HG03457 (cell line): ENCODE measurements at regions not wholly inside any gene's neighbourhood (a gene's known extent, or its start where the extent isn't known, plus 50 kb on each side); places are given as distances from the start of the nearest gene placed in this dataset.

ENCODE experiments used
- ATAC-seq: cut with Tn5 transposase; IDR thresholded peaks from one replicate; pipeline ENCODE4 v1.9.1; 2021; ENCODE audit warnings: moderate number of reproducible peaks; ENCODE audit not compliant: unreplicated experiment

DNA sequence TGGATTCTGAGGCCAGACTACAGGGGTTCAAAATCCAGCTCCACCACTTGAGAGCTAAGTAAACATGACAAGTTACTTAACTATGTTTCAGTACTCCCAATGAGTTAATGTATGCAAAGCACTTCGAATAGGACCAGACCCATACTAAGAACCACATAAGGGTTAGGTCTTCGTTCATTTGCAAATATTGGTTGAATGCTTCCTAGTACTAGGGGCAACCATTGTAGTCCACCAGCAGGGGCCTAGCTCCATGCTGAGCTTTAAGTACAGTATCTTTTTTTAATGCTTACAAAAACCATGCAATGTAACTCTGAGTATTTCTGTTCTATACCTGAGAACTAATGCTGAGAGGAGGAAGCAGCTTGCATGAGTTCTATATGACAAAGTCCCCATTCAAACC, 80.4 kb upstream of the PDE1C start:
- no peak for ATAC-seq

DNA sequence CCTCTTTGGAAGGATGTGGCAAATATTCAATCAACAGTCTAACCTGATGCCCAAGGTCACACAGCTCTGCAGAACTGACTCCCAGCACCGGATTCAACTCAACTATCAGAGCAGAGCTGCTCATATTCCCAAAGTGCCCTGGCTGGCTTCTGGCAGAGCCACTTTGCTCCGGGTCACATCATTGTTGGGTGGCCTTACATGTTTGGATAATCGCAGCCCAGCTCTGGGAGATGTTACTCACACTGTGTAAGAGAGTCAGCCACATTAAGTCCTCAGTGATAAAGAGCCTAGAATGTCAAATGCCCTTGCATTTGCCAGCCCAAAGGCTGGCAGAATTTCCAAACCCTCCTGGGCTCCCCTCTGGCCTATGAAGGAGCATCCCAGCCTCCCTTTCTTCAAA, 79.8 kb upstream of the PDE1C start:
- no peak for ATAC-seq

DNA sequence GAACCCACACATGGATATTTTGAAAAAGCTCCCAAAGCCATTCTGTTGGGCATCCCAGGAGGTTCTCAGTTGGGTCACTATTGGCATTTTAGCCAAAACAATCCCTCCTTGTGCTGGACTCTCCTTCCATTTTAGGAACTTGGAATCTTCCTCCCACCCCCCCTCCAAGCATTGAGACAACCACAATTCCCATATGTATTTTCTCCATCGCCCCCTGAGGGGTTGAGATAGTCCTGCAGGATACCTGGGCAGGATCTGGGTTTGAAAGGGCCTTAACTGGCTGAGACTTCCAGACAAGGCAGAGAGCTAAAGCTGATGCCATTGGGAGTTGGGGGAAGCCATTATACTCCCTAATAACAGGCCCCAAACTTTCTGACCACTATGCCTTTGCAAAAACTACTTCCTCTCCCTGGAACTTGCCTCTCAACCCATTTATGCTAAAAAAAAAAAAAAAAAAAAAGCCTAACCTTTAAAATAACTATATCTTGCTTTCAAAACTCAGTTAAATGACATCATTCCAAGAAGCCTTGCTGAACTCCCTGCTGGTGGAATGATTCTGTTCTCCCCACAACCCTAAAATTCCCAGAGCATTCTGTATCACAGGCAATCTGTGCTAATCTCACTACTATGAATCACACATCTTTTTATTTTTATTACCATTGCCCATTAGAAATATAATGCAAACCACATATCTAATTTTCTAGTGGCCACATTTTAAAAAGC, 77.5 kb upstream of the PDE1C start:
- ATAC-seq: no peak

DNA sequence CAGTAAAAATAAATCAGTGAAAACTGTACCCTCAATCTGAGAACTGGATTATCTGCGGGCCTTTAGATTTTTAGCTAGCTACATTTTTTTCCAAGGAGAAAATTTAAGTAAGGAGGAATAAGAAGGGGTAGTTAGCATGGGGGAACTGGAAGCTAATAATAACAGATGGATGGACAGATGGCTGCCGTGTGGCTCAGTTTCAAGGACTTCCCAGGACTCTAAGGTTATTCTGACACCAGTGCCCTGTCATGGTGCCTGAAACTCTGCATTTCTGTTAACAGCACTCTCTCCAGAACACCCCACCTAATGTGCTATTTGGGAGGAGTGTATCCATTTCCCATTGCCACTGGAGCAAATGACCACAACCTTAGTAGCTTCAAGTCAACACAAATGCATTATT, 75.7 kb upstream of the PDE1C start:
- no peak for ATAC-seq

DNA sequence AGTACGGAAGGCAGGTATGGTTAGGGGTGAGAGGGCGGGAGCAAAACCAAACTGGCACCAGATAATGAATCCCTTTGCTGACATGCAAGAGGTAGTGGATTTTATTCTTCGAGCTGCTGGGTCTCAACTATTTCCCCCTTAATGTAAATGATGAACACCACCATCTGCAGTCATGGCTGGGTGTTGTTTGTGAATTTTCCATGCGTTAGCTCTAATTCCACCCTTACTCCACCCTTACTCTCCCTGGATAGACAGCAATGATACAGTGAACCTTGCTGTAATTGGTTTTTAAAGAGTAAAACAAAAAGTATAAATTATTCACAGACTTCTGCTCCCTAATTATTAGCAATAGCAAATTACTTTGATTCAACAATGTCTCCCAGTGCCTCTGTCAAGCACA, 74.5 kb upstream of the PDE1C start:
- no peak for ATAC-seq

DNA sequence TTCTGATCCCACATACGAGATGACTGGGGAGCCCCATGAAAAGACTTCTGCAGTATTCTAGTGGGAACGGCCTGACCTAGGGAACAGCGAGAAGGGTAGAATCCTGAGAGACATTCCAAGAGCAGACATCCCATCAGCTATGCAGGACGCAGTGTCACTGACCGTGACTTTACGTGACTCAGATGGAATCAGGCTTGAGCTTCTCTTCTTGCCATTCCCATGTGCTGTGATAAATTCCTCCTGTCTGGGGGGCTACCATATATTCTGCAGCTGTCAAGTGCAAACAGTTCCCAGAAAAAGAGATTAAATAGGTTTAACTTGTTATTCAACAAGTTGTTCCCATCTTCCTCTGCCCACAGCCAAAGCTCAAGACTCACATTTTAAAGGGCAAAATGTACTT, 73.1 kb upstream of the PDE1C start:
- ATAC-seq: no peak

DNA sequence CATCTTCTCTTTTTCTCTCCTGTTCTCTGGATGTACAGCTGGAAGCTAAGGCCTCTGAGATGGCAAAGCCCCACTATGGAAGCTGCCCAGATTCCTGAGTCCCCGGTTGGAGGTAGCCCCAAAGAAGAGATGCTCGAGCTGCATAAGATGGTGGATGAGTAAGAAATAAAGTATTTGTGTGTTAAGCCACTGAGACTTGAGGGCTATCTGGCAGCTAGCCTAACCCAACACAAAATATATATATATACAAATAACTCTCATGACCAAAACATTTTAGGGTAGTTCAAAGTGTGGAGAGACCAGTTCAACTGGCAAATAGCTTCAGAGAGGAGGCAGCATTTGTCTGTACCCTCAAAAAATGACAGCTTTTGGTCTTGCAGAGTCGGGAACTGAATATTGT, 72.4 kb upstream of the PDE1C start:
- ATAC-seq: no peak

DNA sequence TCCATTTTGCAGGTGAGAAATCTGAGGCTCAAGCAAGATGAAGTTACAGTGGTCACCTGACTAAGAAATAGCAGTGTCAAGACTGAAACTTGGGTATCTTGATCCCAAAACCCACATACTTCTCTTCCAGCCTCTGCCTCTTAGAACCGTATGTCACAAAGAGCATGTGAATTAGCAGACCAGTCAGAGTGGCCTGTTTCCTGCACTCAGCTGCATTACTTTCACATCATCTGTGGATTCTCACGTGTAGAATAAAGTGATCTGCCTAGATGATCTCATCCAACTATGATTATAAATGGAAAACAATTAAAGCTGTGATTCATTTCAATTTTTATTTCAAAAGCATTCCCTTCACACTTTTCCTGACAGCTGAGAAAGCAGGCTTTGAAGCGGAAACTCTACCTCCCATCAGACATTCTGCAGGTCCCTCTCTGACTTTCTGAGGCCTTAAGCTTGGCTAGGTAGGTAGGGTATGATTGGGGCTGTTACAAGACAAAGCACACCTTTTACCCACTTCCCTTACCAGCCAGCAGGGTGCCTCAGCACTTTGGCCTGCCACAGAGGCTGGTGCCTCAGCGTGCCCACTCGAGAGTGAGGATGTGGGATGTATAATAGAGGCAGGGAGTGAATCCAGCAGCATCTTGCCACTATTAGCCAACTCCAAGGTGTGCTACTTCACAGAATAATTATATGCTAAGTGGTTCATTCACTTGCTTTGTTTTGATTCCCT, 70.2 kb upstream of the PDE1C start:
- no peak for ATAC-seq

DNA sequence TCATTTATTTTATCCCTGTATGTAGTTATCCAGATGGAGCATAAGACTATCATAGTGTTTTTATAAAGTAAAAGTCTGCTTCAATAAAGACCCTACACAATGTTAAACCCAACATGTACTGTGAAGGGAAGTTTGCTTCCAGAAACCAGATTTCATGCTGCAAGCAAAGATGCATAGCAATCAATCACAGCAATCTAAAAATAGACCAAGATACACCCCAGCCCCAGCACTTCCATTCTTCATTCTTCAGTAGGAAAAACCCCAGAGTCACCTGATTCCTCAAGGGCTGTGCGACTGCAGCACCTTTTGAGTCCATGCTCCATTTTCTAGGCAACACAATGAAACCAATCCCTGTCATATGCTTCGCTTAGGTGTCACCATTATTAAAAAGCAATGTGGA, 66.9 kb upstream of the PDE1C start:
- ATAC-seq: no peak

DNA sequence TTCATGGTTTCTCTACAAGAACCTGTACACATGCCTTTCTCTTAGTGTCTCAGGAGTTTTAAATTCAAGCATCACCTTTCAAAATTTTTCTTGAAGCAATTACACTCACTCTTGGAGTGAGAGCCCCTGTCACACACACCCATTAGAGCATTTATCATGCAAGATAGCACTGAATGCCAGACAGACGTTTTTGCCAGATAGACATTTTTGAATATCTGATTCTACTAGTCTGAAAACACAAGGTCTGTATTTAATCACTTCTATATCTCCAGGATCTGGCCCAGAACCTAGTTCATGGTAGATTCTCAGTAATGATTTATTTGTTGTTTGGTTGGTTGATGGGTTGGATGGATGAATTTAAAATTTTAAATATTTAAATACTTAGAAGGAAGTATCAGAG, 60.9 kb upstream of the PDE1C start:
- ATAC-seq: no peak

DNA sequence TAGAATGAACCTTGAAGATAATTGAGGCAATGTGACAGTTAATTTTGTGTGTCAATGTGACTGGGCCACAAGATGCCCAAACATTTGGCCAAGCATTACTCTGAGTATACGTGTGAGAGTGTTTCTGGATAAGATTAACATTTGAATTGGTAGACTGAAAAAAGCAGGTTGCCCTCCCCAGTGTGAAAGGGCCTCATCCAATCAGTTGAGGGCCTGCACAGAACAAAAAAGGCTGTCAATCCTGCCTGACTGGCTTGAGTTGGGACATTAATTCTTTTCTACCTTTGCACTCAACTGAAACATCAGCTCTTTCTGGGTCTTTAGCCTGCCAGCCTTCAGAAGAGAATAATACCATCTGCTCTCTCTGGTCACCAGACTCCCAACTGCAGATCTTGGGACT, 56.6 kb upstream of the PDE1C start:
- ATAC-seq: no peak
